C4-2B (cell line): ENCODE measurements at regions not wholly inside any gene's neighbourhood (a gene's known extent, or its start where the extent isn't known, plus 50 kb on each side); places are given as distances from the start of the nearest gene placed in this dataset.

Source experiments
- ZFX ChIP-seq: fragments of 450-650 bp; IDR thresholded peaks from 2 replicates; pipeline ENCODE4 v1.6.1; 2017
- TF ChIP-seq, protein P1 (sequence below): fragments of 450-650 bp; conservative IDR thresholded peaks from 2 replicates; pipeline ENCODE4 v1.5.1; 2017; ENCODE audit warnings: mild to moderate bottlenecking

- TF ChIP-seq, protein P1, sequence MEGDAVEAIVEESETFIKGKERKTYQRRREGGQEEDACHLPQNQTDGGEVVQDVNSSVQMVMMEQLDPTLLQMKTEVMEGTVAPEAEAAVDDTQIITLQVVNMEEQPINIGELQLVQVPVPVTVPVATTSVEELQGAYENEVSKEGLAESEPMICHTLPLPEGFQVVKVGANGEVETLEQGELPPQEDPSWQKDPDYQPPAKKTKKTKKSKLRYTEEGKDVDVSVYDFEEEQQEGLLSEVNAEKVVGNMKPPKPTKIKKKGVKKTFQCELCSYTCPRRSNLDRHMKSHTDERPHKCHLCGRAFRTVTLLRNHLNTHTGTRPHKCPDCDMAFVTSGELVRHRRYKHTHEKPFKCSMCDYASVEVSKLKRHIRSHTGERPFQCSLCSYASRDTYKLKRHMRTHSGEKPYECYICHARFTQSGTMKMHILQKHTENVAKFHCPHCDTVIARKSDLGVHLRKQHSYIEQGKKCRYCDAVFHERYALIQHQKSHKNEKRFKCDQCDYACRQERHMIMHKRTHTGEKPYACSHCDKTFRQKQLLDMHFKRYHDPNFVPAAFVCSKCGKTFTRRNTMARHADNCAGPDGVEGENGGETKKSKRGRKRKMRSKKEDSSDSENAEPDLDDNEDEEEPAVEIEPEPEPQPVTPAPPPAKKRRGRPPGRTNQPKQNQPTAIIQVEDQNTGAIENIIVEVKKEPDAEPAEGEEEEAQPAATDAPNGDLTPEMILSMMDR, result no peak
- no peak for TF ChIP-seq ZFX
Observed at GRCh38 chr9:26271495-26272122, 593.4 kb upstream of the TUSC1 start.
